Thymus (tissue), 11 donors: ENCODE measurements at regions not wholly inside any gene's neighbourhood (a gene's known extent, or its start where the extent isn't known, plus 50 kb on each side); places are given as distances from the start of the nearest gene placed in this dataset.
A peak's percentile ranks its signal among the peaks of the same experiment; 100 is the strongest.
"Not testable (repeated sequence)": the region's sequence is repeated elsewhere in the genome, so short reads cannot be mapped to it uniquely, and the experiment has no call there.

Source experiments
- DNase-seq, 9 donors: peaks; one replicate each; pipeline ENCODE4 v3.0.0-alpha.2; 2013; ENCODE audit warnings: low spot score in 9 of 9, low read depth in 6 of 9, missing footprints in 1 of 9
- H3K27ac ChIP-seq, 2 donors: one replicate each; pipeline ENCODE4 v1.5.1; 2013; ENCODE audit warnings: control low read depth in 1 of 2, low read depth in 1 of 2, low read length in 1 of 2, mild to moderate bottlenecking in 1 of 2, moderate library complexity in 1 of 2
- H3K27me3 ChIP-seq, 2 donors: one replicate each; pipeline ENCODE4 v1.5.1; 2013; ENCODE audit warnings: low read length in 1 of 2; ENCODE audit not compliant: control insufficient read depth in 2 of 2, insufficient read depth in 1 of 2
- H3K36me3 ChIP-seq, 2 donors: one replicate each; pipeline ENCODE4 v1.5.1; 2013; ENCODE audit warnings: low read length in 1 of 2, mild to moderate bottlenecking in 1 of 2, moderate library complexity in 1 of 2; ENCODE audit not compliant: control insufficient read depth in 2 of 2, insufficient read depth in 2 of 2
- H3K4me1 ChIP-seq, 2 donors: one replicate each; pipeline ENCODE4 v1.5.1; 2013; ENCODE audit warnings: low read length in 2 of 2; ENCODE audit not compliant: control insufficient read depth in 2 of 2, insufficient read depth in 2 of 2
- H3K4me3 ChIP-seq, 2 donors: one replicate each; pipeline ENCODE4 v1.5.1; 2013; ENCODE audit warnings: low read length in 2 of 2, control low read depth in 1 of 2, mild to moderate bottlenecking in 1 of 2
- H3K9me3 ChIP-seq, 2 donors: one replicate each; pipeline ENCODE4 v1.5.1; 2013; ENCODE audit warnings: low read length in 1 of 2, mild to moderate bottlenecking in 1 of 2; ENCODE audit not compliant: control insufficient read depth in 2 of 2, insufficient read depth in 1 of 2
- WGBS: extraction: QIAGEN DNeasy Blood & Tissue Kit; methylation state at CpG from one replicate; pipeline ENCODE4 v1.1.7; 2013; 5-methylcytosine and 5-hydroxymethylcytosine counted together
- donor health status: healthy.

DNA sequence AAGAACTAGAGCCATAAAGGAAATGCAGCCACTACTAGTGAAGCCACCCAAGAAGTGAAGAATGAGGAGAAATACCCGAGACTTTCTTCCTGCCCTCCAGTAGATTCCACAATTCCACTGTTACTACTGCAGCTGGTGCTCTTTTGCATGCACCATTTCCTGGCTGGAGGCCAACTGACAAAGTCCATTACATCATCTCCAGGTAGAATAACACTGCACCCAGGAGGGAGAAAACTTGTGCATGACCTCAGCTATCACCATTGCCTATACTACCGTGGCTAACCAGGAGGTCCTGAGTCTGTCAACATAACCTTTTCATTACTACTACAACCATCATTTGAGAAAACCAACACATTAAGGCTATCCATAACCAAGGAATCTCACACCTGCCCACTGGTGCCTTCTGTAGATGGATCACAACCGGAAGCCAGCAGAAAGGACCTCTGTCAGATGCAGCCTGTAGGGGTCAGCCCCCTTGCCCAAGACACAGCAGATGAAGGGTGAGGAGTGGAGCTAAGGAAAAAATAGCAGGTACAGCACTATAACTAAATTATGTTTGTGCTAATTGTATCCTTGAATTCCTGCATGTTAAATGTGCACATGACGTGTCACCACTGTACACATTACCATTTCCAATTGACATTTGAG, 200.8 kb upstream of the C2CD4B start:
- H3K4me3 ChIP-seq: no peak overlapping the region
- no peak for DNase-seq
- no peaks in the 10 kb centered on the region for H3K4me1 ChIP-seq
- WGBS: 90% methylated on average over 4 of the region's 4 CpGs
- no peaks in the 10 kb centered on the region for H3K9me3 ChIP-seq
- H3K36me3 ChIP-seq: no peaks in the 10 kb centered on the region
- no peak overlapping the region for H3K27ac ChIP-seq
- H3K27me3 ChIP-seq: peaks cover 0 to 4% of the 10 kb centered on the region in 2 donors

DNA sequence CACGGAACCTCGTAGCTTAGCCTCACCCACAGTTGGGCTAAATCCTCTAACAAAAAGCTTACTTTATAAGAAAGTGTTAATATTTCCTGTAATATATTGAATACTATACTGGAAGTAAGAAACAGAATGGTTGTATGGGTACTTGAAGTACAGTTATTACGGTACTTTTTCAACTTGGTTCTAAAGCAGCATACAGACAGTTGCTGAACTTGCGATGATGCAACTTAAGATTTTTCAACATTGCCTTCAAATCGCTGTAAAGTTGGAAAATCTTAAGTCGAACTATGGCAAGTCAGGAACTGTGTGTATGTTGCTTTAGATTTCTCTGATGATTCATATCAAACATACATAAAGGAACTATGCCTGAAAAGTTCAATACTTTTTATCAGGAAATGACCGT, 204.4 kb upstream of the C2CD4B start:
- Histone ChIP-seq H3K27me3 (no peaks in the 10 kb centered on the region), H3K27ac (no peak overlapping the region), H3K4me3 (no peak overlapping the region), H3K36me3 (no peaks in the 10 kb centered on the region), H3K4me1 (no peaks in the 10 kb centered on the region), H3K9me3 (no peaks in the 10 kb centered on the region)
- WGBS: 97% methylated on average over 7 of the region's 7 CpGs
- DNase-seq: no peak

- 96% methylated on average over 4 of the region's 4 CpGs for WGBS
- H3K36me3 ChIP-seq, H3K9me3 ChIP-seq, H3K27me3 ChIP-seq, H3K4me3 ChIP-seq, DNase-seq, H3K27ac ChIP-seq, H3K4me1 ChIP-seq: not testable (repeated sequence)
Observed at GRCh38 chr15:62371683-62372082, 206.6 kb upstream of the C2CD4B start.

- no peak overlapping the region for H3K4me3 ChIP-seq
- no peak for DNase-seq
- H3K27me3 ChIP-seq: no peaks in the 10 kb centered on the region
- H3K36me3 ChIP-seq: no peaks in the 10 kb centered on the region
- no peak overlapping the region for H3K27ac ChIP-seq
- H3K4me1 ChIP-seq: no peaks in the 10 kb centered on the region
- 89% methylated on average over 3 of the region's 3 CpGs for WGBS
- H3K9me3 ChIP-seq: no peaks in the 10 kb centered on the region
Observed at GRCh38 chr15:62377736-62378480, 212.8 kb upstream of the C2CD4B start.

DNA sequence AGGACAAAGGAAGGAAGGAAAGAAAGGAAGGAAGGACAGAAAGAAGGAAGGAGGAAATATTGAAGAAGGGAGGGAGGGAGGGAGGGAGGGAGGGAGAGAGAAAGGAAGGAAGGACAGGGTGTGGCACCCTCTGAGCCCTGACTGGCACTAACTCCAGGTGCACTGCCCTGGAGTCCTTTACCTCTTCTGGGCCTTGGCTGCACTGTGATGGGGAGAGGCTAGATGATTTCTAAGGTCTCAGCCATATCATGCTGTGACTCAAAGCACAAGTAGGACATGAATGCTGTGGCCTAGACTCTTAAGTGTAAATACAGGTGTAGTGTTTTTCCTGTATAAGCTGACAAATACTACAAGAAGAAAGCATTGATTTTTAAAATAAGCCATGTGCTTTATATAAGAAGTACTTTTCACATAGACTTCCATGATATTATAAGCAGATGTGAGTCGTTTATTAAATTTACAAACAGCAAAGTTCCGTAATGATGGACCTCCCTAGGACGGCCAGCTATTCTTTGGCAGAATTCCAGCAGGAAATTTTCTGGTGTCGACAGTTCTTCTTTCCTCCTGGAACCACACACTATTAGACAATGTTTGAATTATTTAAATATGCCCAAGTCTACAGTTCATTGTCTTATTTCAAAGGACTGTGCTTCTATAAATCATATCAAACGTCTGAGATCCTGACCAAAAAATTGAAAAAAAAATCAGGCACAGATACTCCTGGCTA, 213.8 kb upstream of the C2CD4B start:
- Histone ChIP-seq H3K36me3 (no peaks in the 10 kb centered on the region), H3K4me1 (no peaks in the 10 kb centered on the region), H3K27ac (no peak overlapping the region), H3K9me3 (no peaks in the 10 kb centered on the region), H3K27me3 (no peaks in the 10 kb centered on the region), H3K4me3 (no peak overlapping the region)
- no peak for DNase-seq
- 83% methylated on average over 5 of the region's 5 CpGs for WGBS

DNA sequence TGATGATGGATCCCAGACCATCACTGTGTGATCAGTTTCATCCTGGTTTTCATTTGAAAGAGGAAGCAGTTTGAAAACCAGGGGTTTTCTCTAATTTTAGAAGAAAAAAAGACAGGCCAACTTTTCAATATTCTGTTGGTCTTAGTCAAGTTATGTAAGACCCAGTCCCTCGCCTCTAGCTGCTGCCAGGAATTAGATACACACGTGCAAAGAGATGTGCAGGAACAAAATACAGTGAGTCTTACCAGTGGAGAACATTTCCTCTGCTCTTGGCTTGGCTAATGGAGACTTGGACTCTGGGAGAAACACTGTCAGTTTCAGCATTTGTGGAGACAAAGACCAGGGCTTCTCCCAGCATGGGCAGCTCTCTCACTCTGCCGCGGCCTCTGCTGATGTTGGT, 214.9 kb upstream of the C2CD4B start:
- no peaks in the 10 kb centered on the region for H3K9me3 ChIP-seq
- no peaks in the 10 kb centered on the region for H3K36me3 ChIP-seq
- H3K4me3 ChIP-seq: no peak overlapping the region
- H3K27ac ChIP-seq: no peak overlapping the region
- 89% methylated on average over 4 of the region's 4 CpGs for WGBS
- H3K4me1 ChIP-seq: no peaks in the 10 kb centered on the region
- no peak for DNase-seq
- no peaks in the 10 kb centered on the region for H3K27me3 ChIP-seq

- no peak for DNase-seq
- no peaks in the 10 kb centered on the region for H3K9me3 ChIP-seq
- H3K27me3 ChIP-seq: no peaks in the 10 kb centered on the region
- no peaks in the 10 kb centered on the region for H3K36me3 ChIP-seq
- H3K27ac ChIP-seq: no peak overlapping the region
- H3K4me1 ChIP-seq: no peaks in the 10 kb centered on the region
- H3K4me3 ChIP-seq: no peak overlapping the region
- 89% methylated on average over 1 of the region's 1 CpG for WGBS
Observed at GRCh38 chr15:62382046-62382445, 217.0 kb upstream of the C2CD4B start.

DNA sequence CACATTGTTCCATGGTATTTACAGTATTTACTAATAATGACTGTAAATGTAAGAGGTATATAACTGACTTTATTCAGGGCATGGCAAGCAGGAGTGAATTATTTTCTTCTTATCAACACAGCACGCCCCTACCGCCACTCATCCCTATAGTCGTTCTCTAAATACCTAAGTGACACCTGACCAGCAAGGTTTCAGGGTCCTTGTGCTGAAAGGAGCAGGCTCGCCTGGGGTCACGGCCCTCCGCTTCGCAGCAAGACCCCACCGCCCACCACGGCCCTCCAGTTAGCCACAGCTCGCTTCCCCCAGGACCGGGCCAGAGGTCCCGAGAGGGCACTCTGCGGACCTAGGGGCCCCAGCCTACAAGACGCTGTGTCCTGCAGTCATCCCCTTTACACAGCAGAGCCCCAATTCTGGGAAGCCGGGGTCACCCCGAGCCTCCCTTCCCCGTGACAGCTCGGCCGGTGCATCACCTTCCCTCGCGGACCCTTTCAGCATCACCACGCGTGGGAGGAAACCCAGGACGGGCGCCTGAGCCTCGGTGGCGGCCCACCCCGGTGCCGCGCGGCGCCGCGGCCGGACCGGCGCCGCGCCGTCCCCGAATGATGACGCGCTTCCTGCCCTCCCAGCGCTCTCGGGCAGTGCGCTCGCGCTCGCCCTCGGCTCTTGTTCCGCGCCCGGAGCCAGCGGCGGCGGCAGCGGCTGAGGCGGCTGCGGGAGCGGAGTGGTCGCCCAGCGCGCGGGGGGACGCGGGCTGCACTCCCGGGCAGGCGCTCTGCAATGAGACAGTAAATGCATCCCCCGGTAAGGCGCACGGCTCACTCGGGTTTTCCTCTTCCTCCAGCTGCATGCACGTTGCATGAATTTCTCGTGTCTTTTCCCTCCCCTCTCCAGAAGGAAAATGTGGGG, 225.1 kb upstream of the C2CD4B start, which contains the start of gene TLN2:
Gene TLN2, plus strand, starts transcription at position 666 of the 906 bp plus-strand sequence.
- no peak within 1 kb of the TSS for H3K27ac ChIP-seq
- DNase-seq: peak; percentile 36 to 79 (median 58)
- peaks cover 11 to 13% of the 10 kb centered on the region in 2 donors for H3K4me1 ChIP-seq
- H3K36me3 ChIP-seq: no peaks in the 10 kb centered on the region
- H3K27me3 ChIP-seq: peaks cover 14 to 30% of the 10 kb centered on the region in 2 donors
- H3K9me3 ChIP-seq: no peaks in the 10 kb centered on the region
- H3K4me3 ChIP-seq: peak within 1 kb of the TSS; percentile 73 to 84
- WGBS: under 1% methylated on average over 74 of the region's 74 CpGs
